ENCODE measurements at regions not wholly inside any gene's neighbourhood (a gene's known extent, or its start where the extent isn't known, plus 50 kb on each side); places are given as distances from the start of the nearest gene placed in this dataset.

DNA sequence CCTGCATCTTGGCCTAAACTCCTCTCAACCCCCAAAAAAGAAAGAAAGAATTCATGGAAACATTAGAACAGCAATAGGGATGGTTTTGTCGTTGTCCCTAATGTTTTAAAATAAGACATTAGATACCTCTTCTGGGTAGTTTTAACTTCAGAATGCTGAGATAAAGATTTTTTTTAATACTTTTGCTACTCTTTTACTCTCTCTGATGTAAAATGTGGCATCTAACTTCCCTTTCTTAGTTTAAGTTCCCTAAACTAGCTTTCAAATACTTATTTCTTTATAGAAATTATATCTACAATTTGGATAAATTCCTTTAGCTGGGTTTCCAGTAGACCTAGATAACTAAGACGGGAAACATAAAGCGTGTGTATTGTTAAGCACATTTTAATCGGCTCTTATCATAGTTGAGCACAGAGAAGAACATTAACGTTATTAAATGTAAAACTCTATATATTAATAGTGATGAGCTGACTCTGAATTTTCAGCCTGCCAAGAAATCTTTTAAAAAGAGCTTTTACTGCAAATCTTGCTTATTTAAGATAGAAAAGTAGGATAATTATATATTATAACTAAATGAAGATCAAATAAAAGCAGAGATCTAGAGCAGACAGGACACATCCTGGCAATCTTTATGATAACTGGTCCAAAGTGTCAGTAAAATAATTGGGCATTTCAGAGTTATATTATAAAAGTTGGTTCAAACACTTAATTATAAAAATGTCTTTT is 183.2 kb downstream of the CYB561 start:
- no peak for TF ChIP-seq EZH2phosphoT487 (conservative IDR thresholded peaks at IDR 0.05; ENCODE audit: low read length)
- TF ChIP-seq, protein P1, sequence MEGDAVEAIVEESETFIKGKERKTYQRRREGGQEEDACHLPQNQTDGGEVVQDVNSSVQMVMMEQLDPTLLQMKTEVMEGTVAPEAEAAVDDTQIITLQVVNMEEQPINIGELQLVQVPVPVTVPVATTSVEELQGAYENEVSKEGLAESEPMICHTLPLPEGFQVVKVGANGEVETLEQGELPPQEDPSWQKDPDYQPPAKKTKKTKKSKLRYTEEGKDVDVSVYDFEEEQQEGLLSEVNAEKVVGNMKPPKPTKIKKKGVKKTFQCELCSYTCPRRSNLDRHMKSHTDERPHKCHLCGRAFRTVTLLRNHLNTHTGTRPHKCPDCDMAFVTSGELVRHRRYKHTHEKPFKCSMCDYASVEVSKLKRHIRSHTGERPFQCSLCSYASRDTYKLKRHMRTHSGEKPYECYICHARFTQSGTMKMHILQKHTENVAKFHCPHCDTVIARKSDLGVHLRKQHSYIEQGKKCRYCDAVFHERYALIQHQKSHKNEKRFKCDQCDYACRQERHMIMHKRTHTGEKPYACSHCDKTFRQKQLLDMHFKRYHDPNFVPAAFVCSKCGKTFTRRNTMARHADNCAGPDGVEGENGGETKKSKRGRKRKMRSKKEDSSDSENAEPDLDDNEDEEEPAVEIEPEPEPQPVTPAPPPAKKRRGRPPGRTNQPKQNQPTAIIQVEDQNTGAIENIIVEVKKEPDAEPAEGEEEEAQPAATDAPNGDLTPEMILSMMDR (IDR thresholded peaks at IDR 0.05; ENCODE audit: insufficient read depth, low read length, poor library complexity, severe bottlenecking): no peak
- Histone ChIP-seq H3K27ac (ENCODE audit: low read depth, low read length) (no peak overlapping the region), H3K9ac (ENCODE audit: low read length) (no peak overlapping the region), H2AFZ (ENCODE audit: low read depth, low read length, severe bottlenecking) (no peak overlapping the region), H3K4me3 (ENCODE audit: insufficient read depth, low read length, poor library complexity, severe bottlenecking) (no peak overlapping the region), H3K9me3 (ENCODE audit: insufficient read depth, low read length) (no peaks in the 10 kb centered on the region), H4K20me1 (ENCODE audit: low read depth, low read length) (no peaks in the 10 kb centered on the region), H3K9me2 (replicated peaks; ENCODE audit: insufficient read depth, low read length) (no peaks in the 10 kb centered on the region), H3F3A (ENCODE audit: insufficient read depth) (no peaks in the 10 kb centered on the region), H3K27me3 (ENCODE audit: low read length) (no peaks in the 10 kb centered on the region), H3K4me2 (ENCODE audit: low read depth, low read length, poor library complexity, severe bottlenecking) (no peak overlapping the region), H3K36me3 (ENCODE audit: low read length) (no peaks in the 10 kb centered on the region), H3K79me2 (ENCODE audit: insufficient read depth, low read length) (no peaks in the 10 kb centered on the region)

GRCh38 chr17:63265526-63265925 is 180.6 kb downstream of the CYB561 start:
- no peaks in the 10 kb centered on the region for H3F3A ChIP-seq (ENCODE audit: insufficient read depth)
- no peaks in the 10 kb centered on the region for H3K79me2 ChIP-seq (ENCODE audit: insufficient read depth, low read length)
- TF ChIP-seq, protein P1 (IDR thresholded peaks at IDR 0.05; ENCODE audit: insufficient read depth, low read length, poor library complexity, severe bottlenecking): no peak
- H3K9me2 ChIP-seq (replicated peaks; ENCODE audit: insufficient read depth, low read length): no peaks in the 10 kb centered on the region
- no peaks in the 10 kb centered on the region for H4K20me1 ChIP-seq (ENCODE audit: low read depth, low read length)
- no peak overlapping the region for H3K27ac ChIP-seq (ENCODE audit: low read depth, low read length)
- no peak overlapping the region for H3K4me3 ChIP-seq (ENCODE audit: insufficient read depth, low read length, poor library complexity, severe bottlenecking)
- H3K9ac ChIP-seq (ENCODE audit: low read length): no peak overlapping the region
- no peaks in the 10 kb centered on the region for H3K9me3 ChIP-seq (ENCODE audit: insufficient read depth, low read length)
- H3K4me2 ChIP-seq (ENCODE audit: low read depth, low read length, poor library complexity, severe bottlenecking): no peak overlapping the region
- H3K36me3 ChIP-seq (ENCODE audit: low read length): no peaks in the 10 kb centered on the region
- H3K27me3 ChIP-seq (ENCODE audit: low read length): no peaks in the 10 kb centered on the region
- no peak overlapping the region for H2AFZ ChIP-seq (ENCODE audit: low read depth, low read length, severe bottlenecking)

DNA sequence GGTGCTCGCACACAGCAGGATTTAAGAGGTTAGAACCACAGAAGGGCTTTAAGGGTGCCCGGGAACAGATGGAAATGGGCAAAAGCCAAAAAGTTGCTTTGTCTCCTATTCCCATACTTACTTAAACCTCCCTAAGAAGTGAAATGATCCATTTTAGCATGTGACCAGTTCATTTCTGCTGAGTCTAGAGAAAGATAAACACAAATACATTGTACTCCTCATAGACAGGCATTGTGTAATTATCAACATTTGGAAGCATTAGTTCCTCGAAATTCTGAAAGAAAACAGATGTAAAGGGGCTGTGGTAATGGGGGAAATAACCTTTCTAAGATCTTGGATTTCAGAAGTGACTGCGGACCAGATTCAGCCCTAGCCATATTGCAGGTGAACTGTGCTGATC is 178.3 kb downstream of the CYB561 start:
- no peaks in the 10 kb centered on the region for H3F3A ChIP-seq (ENCODE audit: insufficient read depth)
- H3K4me3 ChIP-seq (ENCODE audit: insufficient read depth, low read length, poor library complexity, severe bottlenecking): no peak overlapping the region
- H2AFZ ChIP-seq (ENCODE audit: low read depth, low read length, severe bottlenecking): no peak overlapping the region
- H3K9me3 ChIP-seq (ENCODE audit: insufficient read depth, low read length): no peaks in the 10 kb centered on the region
- no peaks in the 10 kb centered on the region for H4K20me1 ChIP-seq (ENCODE audit: low read depth, low read length)
- H3K4me2 ChIP-seq (ENCODE audit: low read depth, low read length, poor library complexity, severe bottlenecking): no peak overlapping the region
- no peaks in the 10 kb centered on the region for H3K36me3 ChIP-seq (ENCODE audit: low read length)
- no peak overlapping the region for H3K9ac ChIP-seq (ENCODE audit: low read length)
- no peak overlapping the region for H3K27ac ChIP-seq (ENCODE audit: low read depth, low read length)
- no peaks in the 10 kb centered on the region for H3K27me3 ChIP-seq (ENCODE audit: low read length)
- H3K79me2 ChIP-seq (ENCODE audit: insufficient read depth, low read length): no peaks in the 10 kb centered on the region
- no peak for TF ChIP-seq EZH2phosphoT487 (conservative IDR thresholded peaks at IDR 0.05; ENCODE audit: low read length)
- TF ChIP-seq, protein P1 (IDR thresholded peaks at IDR 0.05; ENCODE audit: insufficient read depth, low read length, poor library complexity, severe bottlenecking): no peak
- no peaks in the 10 kb centered on the region for H3K9me2 ChIP-seq (replicated peaks; ENCODE audit: insufficient read depth, low read length)
